Astrocyte (in vitro differentiated cells and primary cell): ENCODE measurements at regions not wholly inside any gene's neighbourhood (a gene's known extent, or its start where the extent isn't known, plus 50 kb on each side); places are given as distances from the start of the nearest gene placed in this dataset.

Source experiments
- EZH2 ChIP-seq: IDR thresholded peaks from 2 replicates; pipeline ENCODE4 v1.6.1; 2012; ENCODE audit warnings: mild to moderate bottlenecking, low read length, inconsistent platforms; ENCODE audit not compliant: insufficient read depth
- TF ChIP-seq, protein P1 (sequence below): IDR thresholded peaks from 2 replicates; pipeline ENCODE4 v1.5.1; 2011; ENCODE audit warnings: low read depth, mild to moderate bottlenecking, inconsistent platforms, low read length, moderate library complexity; ENCODE audit not compliant: insufficient read depth

DNA sequence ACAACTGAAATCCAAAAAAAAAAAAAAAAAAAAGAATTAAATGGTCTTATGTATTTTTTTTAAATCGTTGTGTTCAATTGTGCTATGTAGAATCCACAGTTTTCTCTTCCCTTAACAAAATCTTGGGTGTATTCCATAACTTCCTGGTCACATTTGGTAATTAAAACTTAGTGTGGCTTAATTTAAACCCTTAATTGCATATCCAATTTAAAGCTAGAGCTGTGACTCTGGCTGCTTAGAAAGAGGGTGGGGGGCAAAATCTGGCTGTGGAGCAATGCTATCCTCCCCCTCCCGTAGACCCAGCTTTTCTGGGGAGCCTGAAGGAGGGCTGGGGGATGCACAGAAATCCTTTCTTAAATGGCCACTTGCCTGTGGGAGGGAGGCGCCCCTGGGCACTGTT is 695.1 kb downstream of the INHBA start:
- TF ChIP-seq, protein P1, sequence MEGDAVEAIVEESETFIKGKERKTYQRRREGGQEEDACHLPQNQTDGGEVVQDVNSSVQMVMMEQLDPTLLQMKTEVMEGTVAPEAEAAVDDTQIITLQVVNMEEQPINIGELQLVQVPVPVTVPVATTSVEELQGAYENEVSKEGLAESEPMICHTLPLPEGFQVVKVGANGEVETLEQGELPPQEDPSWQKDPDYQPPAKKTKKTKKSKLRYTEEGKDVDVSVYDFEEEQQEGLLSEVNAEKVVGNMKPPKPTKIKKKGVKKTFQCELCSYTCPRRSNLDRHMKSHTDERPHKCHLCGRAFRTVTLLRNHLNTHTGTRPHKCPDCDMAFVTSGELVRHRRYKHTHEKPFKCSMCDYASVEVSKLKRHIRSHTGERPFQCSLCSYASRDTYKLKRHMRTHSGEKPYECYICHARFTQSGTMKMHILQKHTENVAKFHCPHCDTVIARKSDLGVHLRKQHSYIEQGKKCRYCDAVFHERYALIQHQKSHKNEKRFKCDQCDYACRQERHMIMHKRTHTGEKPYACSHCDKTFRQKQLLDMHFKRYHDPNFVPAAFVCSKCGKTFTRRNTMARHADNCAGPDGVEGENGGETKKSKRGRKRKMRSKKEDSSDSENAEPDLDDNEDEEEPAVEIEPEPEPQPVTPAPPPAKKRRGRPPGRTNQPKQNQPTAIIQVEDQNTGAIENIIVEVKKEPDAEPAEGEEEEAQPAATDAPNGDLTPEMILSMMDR = no peak
- no peak for TF ChIP-seq EZH2
